Ectodermal cell (in vitro differentiated cells): ENCODE measurements at regions not wholly inside any gene's neighbourhood (a gene's known extent, or its start where the extent isn't known, plus 50 kb on each side); places are given as distances from the start of the nearest gene placed in this dataset.

Source experiments
- H3K27ac ChIP-seq: 2 replicates; pipeline ENCODE4 v1.7.0; 2013; ENCODE audit warnings: mild to moderate bottlenecking, low read depth, low read length; ENCODE audit not compliant: insufficient read depth, poor library complexity, severe bottlenecking
- H3K27me3 ChIP-seq: 2 replicates; pipeline ENCODE4 v1.7.0; 2013; ENCODE audit warnings: mild to moderate bottlenecking, low read length; ENCODE audit not compliant: insufficient read depth, control insufficient read depth, poor library complexity, severe bottlenecking
- H3K36me3 ChIP-seq: one replicate; pipeline ENCODE4 v1.7.0; 2013; ENCODE audit warnings: low read length; ENCODE audit not compliant: control insufficient read depth, insufficient read depth
- H3K4me1 ChIP-seq: one replicate; pipeline ENCODE4 v1.7.0; 2013; ENCODE audit warnings: low read length; ENCODE audit not compliant: control insufficient read depth, insufficient read depth
- H3K4me3 ChIP-seq: 2 replicates; pipeline ENCODE4 v1.7.0; 2013; ENCODE audit warnings: low read depth, low read length, control low read depth; ENCODE audit not compliant: insufficient read depth
- H3K9me3 ChIP-seq: 2 replicates; pipeline ENCODE4 v1.7.0; 2013; ENCODE audit warnings: mild to moderate bottlenecking, low read length, moderate library complexity; ENCODE audit not compliant: control insufficient read depth
- WGBS, 2 experiments: methylation state at CpG; one replicate each; pipeline ENCODE4 v1.1.7; 2013; ENCODE audit warnings: missing lambda C conversion rate in 2 of 2; 5-methylcytosine and 5-hydroxymethylcytosine counted together

DNA sequence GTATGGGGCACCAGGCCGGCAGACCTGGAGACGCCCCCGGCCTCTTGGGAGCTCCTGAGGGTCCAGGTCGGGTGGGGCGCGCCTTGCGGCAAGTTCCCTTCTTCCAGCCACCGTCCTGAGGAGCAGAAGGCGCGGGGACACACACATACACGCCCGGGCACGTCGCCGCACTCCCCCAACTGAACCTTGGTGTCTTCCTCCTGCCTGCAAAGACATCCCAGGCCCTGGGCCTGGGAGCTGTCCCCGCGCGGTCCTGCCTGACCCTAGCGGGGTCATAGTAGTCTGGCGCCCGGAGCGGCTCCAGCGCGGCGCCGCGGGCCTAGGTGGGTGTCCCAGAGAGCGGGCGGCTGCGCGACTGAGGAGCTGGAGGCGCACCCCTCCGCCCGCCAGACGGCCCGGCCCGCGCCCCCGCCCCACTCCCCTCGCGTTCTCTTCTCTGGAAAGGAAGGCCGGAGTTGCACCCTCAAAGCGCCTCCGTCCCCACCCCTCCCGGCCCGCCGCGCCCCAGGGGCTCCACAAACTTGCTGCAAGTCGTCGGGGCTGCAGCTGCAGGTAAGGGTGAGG lies 185.9 kb upstream of the LINGO1 start:
- Histone ChIP-seq H3K36me3 (no peaks in the 10 kb centered on the region), H3K27ac (no peak overlapping the region), H3K4me3 (no peak overlapping the region), H3K4me1 (peaks cover 18% of the 10 kb centered on the region), H3K27me3 (peaks cover 51% of the 10 kb centered on the region), H3K9me3 (no peaks in the 10 kb centered on the region)
- 17 to 18% methylated on average over 50 of the region's 50 CpGs for WGBS, 2 experiments

DNA sequence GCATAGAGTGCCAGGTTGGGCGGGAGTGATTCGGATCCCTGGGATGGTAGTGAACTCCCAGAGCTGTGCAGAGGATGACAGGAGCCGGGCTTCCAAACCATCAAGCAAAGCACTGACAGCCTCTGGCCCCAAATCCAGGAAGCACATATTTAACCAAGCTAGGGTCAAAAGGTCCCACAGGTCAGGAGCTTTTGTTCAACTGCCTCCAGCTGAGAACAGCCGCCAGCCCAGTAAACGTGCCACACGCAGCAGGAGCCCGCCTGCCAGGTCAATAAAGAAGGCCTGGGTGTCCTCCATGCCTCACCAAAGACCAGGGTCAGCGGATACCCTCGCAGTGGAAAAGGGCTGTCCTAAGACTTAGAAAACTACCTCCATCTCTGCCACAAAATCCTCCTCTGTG lies 184.7 kb upstream of the LINGO1 start:
- H3K4me1 ChIP-seq = peaks cover 18% of the 10 kb centered on the region
- no peaks in the 10 kb centered on the region for H3K9me3 ChIP-seq
- peaks cover 51% of the 10 kb centered on the region for H3K27me3 ChIP-seq
- H3K36me3 ChIP-seq = no peaks in the 10 kb centered on the region
- H3K27ac ChIP-seq = no peak overlapping the region
- no peak overlapping the region for H3K4me3 ChIP-seq
- 42 to 46% methylated on average over 9 of the region's 9 CpGs for WGBS, 2 experiments

DNA sequence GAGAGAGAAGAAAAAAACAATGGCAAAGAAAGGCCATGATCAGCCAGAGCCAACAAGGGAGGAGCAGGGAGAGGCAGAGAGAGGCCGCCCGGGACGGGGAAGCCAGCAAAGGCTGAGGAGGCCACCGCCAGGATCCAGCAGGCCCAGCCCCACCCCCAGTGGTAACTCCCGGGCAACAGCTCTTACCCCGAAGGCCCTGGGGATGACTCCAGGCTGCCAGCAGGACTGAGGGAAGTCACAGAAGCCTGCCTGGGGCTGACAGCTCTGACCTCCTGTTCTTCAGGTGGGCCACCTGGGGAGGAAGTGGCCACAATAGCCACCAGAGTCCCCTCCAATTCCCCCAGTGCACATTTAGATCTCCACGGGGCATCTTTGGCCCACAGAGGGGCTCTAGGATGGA lies 184.3 kb upstream of the LINGO1 start:
- Histone ChIP-seq H3K27ac (no peak overlapping the region), H3K36me3 (no peaks in the 10 kb centered on the region), H3K27me3 (peaks cover 49% of the 10 kb centered on the region), H3K9me3 (no peaks in the 10 kb centered on the region), H3K4me3 (no peak overlapping the region), H3K4me1 (peaks cover 21% of the 10 kb centered on the region)
- 33 to 38% methylated on average over 7 of the region's 7 CpGs for WGBS, 2 experiments

DNA sequence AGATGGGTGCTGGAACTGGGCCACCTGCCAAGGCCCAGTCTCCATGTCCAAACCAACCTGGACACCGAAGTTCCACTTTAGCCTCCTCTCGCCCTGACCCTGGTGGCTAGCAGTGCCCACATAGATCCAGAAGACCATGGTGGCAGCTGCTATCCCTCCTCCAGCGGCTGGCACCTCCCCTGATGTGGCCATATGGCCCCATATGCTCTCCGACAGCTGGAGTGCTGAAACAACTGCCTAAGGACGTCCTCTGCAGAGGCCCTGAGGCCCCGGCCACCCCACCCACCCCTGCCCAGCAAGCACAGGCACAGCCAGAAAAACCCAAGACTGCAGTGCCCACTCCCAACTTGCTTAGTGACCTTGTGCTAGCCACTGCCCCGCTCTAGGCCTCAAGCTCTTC lies 182.3 kb upstream of the LINGO1 start:
- 83 to 89% methylated on average over 7 of the region's 7 CpGs for WGBS, 2 experiments
- peaks cover 30% of the 10 kb centered on the region for H3K4me1 ChIP-seq
- no peaks in the 10 kb centered on the region for H3K36me3 ChIP-seq
- no peak overlapping the region for H3K4me3 ChIP-seq
- no peaks in the 10 kb centered on the region for H3K9me3 ChIP-seq
- H3K27me3 ChIP-seq = peaks cover 30% of the 10 kb centered on the region
- no peak overlapping the region for H3K27ac ChIP-seq

DNA sequence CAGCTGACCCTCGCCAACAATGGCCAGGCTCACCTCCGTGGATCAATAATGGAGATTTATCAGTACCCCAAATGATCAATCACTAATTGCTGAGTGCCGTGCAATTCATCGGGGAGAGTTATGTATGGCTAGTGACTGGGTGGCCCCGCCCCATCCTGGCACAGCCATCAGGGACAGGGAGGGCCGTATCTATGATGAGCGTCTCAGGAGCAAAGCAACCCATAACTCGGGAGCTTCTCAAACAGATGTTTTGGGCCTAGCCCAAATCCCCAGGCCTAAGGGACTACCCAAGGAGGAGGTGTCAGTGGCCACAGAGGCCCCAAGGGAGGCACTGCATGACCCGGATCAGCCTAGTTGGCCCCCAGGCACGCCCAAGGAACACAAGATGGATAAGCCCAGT lies 180.0 kb upstream of the LINGO1 start:
- no peaks in the 10 kb centered on the region for H3K36me3 ChIP-seq
- no peaks in the 10 kb centered on the region for H3K9me3 ChIP-seq
- 91 to 92% methylated on average over 10 of the region's 10 CpGs for WGBS, 2 experiments
- no peak overlapping the region for H3K27ac ChIP-seq
- H3K4me3 ChIP-seq = no peak overlapping the region
- H3K4me1 ChIP-seq = peaks cover 29% of the 10 kb centered on the region
- peaks cover 6% of the 10 kb centered on the region for H3K27me3 ChIP-seq

DNA sequence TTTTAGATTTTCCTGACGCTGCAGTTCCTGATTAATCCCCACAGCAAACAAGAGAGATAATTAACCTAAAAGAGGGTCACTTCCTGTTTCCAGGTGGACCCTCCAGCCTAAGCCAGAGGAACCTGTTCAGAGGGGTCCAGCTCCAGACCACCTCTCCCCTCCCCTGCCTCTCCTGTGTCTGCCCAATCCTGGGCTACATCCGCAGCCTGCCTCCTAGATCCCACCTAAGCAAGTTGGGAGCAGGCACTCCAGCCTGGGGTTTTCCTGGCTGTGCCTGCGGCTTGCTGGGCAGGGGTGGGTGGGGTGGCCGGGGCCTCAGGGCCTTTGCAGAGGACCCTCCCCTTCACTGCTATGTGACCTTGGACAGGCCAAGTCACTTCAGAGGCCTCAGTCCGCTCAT lies 178.6 kb upstream of the LINGO1 start:
- Histone ChIP-seq H3K27me3 (no peaks in the 10 kb centered on the region), H3K27ac (no peak overlapping the region)

DNA sequence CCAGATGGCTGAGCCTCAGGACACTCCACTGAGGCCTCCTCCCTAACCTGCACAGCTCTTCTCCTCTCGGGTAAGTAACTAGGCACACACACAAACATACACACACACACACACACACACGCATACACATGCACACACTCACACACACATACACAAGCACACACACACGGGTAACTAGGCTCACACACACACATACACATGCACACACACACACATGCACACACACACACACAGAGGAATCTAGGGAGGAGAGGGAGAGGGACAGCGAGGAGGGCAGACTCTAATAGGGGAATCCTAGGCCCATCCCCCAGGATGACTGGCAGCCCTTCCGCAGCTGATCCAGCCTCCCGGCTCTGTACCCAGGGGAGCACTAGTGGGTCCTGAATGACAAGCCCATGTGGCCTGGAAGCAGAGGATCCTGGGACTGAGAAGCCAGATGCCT lies 177.4 kb upstream of the LINGO1 start:
- H3K36me3 ChIP-seq = no peaks in the 10 kb centered on the region
- WGBS, 2 experiments = 53 to 68% methylated on average over 6 of the region's 6 CpGs
- no peaks in the 10 kb centered on the region for H3K27me3 ChIP-seq
- H3K4me3 ChIP-seq = no peak overlapping the region
- peaks cover 17% of the 10 kb centered on the region for H3K4me1 ChIP-seq
- H3K9me3 ChIP-seq = no peaks in the 10 kb centered on the region
- no peak overlapping the region for H3K27ac ChIP-seq

More for the DNA sequence above, 178.6 kb upstream of the LINGO1 start:
- H3K4me3 ChIP-seq = no peak overlapping the region
- H3K36me3 ChIP-seq = no peaks in the 10 kb centered on the region
- 58 to 66% methylated on average over 4 to 5 of the region's 5 CpGs for WGBS, 2 experiments
- peaks cover 17% of the 10 kb centered on the region for H3K4me1 ChIP-seq
- H3K9me3 ChIP-seq = no peaks in the 10 kb centered on the region

DNA sequence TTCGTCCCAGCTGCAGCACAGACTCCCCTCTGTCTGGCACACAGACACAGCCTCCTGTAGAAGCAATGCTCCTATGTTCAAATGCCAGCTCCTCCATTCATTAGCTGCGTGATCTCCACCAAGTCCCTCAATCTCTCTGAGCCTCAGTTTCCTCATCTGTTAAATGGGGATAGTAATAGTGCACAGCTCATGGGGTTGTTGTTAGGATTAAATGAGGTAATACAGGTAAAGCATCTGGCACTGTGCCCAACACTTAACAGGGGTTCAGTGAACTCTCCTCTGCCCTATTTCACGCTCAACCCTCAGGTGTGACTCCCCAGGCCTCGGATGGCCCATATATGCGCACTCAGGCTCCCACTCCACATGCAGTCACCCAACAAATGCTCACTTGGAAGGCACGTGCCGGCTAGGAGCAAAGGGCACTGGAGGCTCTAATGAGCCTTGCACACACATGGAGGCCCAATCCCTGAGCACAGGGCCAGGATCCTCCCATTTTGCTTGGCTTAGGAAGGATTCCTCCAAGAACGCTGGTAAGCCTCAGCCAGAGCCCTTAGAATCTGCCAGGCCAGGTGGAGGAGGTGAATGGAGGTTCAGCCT lies 176.0 kb upstream of the LINGO1 start:
- Histone ChIP-seq H3K27me3 (no peaks in the 10 kb centered on the region), H3K36me3 (no peaks in the 10 kb centered on the region), H3K4me1 (peaks cover 17% of the 10 kb centered on the region), H3K27ac (no peak overlapping the region), H3K4me3 (no peak overlapping the region), H3K9me3 (no peaks in the 10 kb centered on the region)
- 87 to 90% methylated on average over 8 of the region's 8 CpGs for WGBS, 2 experiments

DNA sequence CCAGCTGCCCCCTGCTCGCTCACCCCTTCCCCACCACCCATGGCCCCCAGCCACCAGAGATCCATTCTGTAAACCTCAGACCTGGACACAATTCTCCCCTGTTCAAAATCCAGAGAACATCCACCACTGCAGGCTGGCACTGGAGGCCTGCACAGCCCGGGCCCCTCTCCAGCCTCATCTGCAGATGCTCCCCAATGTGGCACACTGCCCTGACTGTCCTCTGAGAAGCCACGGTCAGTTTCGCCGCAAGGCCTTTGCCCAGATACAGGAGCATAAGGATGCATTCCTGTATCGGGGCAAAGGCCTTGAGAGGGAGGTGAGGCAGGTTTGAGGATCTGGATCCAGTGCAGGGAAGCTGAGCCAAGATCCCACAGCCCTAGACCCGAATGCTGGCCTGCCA lies 175.4 kb upstream of the LINGO1 start:
- Histone ChIP-seq H3K4me1 (peaks cover 17% of the 10 kb centered on the region), H3K4me3 (no peak overlapping the region), H3K27ac (no peak overlapping the region), H3K27me3 (no peaks in the 10 kb centered on the region), H3K9me3 (no peaks in the 10 kb centered on the region), H3K36me3 (no peaks in the 10 kb centered on the region)
- WGBS, 2 experiments = 91 to 94% methylated on average over 7 of the region's 7 CpGs

DNA sequence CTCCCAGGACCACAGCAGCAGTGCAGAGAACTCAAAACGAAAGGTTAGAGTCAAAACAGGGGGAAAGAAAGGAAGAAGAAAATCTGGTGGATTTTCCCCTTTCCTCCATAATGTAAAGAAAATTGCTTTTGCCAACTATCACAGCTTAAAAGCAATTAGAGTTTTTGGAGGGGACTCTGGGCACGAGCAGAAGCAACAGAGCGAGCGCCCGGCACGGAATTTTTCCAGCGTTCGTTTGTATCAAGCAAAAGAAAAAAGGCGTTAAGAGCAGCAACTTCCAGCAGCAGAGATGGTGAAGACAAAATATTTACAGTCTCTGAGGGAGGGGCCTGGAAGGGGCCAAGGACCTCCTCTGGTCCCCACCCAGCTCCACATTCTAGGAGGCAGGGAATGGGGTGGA lies 174.9 kb upstream of the LINGO1 start:
- Histone ChIP-seq H3K4me1 (peaks cover 17% of the 10 kb centered on the region), H3K27me3 (no peaks in the 10 kb centered on the region), H3K36me3 (no peaks in the 10 kb centered on the region), H3K27ac (no peak overlapping the region), H3K9me3 (no peaks in the 10 kb centered on the region), H3K4me3 (no peak overlapping the region)
- WGBS, 2 experiments = 95% methylated on average over 8 to 9 of the region's 9 CpGs
